Osteoblast (primary cell): ENCODE measurements at regions not wholly inside any gene's neighbourhood (a gene's known extent, or its start where the extent isn't known, plus 50 kb on each side); places are given as distances from the start of the nearest gene placed in this dataset.

Source experiments
- DNase-seq: peaks from one replicate; pipeline ENCODE4 v3.0.0; 2011; ENCODE audit warnings: low spot score, mixed read lengths; ENCODE audit not compliant: insufficient read length; ENCODE audit errors: missing footprints
- H2AFZ ChIP-seq: 2 replicates; pipeline ENCODE4 v1.6.0; 2011; ENCODE audit warnings: mild to moderate bottlenecking, low read length
- H3K27ac ChIP-seq: 2 replicates; pipeline ENCODE4 v1.5.1; 2011; ENCODE audit warnings: mild to moderate bottlenecking, low read depth, low read length, moderate library complexity
- H3K27me3 ChIP-seq: 2 replicates; pipeline ENCODE4 v1.6.0; 2012; ENCODE audit warnings: mild to moderate bottlenecking, control low read depth, inconsistent platforms, low read length, moderate library complexity; ENCODE audit not compliant: insufficient read depth
- H3K36me3 ChIP-seq: 2 replicates; pipeline ENCODE4 v1.5.1; 2011; ENCODE audit warnings: mild to moderate bottlenecking, low read length, control low read depth, moderate library complexity; ENCODE audit not compliant: insufficient read depth
- H3K4me1 ChIP-seq: 2 replicates; pipeline ENCODE4 v1.5.1; 2011; ENCODE audit warnings: mild to moderate bottlenecking, low read length, control low read depth, moderate library complexity; ENCODE audit not compliant: insufficient read depth
- H3K4me2 ChIP-seq: 2 replicates; pipeline ENCODE4 v1.6.0; 2011; ENCODE audit warnings: mild to moderate bottlenecking, low read length; ENCODE audit not compliant: insufficient read depth
- H3K4me3 ChIP-seq: fragments of 200-600 bp; sonication (generic); 3 replicates; pipeline ENCODE4 v1.5.1; 2012; ENCODE audit warnings: mild to moderate bottlenecking, low read length, inconsistent platforms; ENCODE audit not compliant: insufficient read depth
- H3K79me2 ChIP-seq: 2 replicates; pipeline ENCODE4 v1.6.0; 2012; ENCODE audit warnings: mild to moderate bottlenecking, low read length, control low read depth, inconsistent platforms; ENCODE audit not compliant: insufficient read depth
- H3K9me3 ChIP-seq: 2 replicates; pipeline ENCODE4 v1.5.1; 2011; ENCODE audit warnings: low read depth, low read length, control low read depth
- H4K20me1 ChIP-seq: 2 replicates; pipeline ENCODE4 v1.6.0; 2012; ENCODE audit warnings: mild to moderate bottlenecking, low read length, control low read depth; ENCODE audit not compliant: insufficient read depth
- TF ChIP-seq, protein P1 (sequence below): IDR thresholded peaks from 2 replicates; pipeline ENCODE4 v1.5.1; 2011; ENCODE audit warnings: mild to moderate bottlenecking, low read depth, low read length, moderate library complexity; ENCODE audit errors: extremely low read depth

DNA sequence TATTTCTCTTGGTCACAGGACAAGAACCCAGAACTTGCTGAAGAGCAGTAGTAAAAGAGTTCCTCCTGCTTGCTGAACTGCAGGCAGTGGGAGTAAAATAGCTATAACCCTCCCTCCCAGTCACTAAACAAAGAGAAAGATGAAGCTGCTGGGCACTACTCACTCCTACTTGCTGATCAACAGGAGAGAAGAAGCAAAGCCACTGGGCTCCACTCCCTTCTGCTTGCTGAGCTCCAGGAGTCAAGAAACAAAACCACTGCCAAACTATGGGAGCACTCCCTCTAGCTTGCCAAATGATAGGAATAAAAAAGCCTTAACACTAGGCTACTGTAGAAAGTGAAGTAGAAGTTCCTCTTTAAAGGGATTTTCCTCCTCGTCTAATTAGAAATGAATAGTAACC is 155.3 kb downstream of the RASSF9 start:
- no peak for DNase-seq
- H3K4me3 ChIP-seq = no peak overlapping the region
- TF ChIP-seq, protein P1, sequence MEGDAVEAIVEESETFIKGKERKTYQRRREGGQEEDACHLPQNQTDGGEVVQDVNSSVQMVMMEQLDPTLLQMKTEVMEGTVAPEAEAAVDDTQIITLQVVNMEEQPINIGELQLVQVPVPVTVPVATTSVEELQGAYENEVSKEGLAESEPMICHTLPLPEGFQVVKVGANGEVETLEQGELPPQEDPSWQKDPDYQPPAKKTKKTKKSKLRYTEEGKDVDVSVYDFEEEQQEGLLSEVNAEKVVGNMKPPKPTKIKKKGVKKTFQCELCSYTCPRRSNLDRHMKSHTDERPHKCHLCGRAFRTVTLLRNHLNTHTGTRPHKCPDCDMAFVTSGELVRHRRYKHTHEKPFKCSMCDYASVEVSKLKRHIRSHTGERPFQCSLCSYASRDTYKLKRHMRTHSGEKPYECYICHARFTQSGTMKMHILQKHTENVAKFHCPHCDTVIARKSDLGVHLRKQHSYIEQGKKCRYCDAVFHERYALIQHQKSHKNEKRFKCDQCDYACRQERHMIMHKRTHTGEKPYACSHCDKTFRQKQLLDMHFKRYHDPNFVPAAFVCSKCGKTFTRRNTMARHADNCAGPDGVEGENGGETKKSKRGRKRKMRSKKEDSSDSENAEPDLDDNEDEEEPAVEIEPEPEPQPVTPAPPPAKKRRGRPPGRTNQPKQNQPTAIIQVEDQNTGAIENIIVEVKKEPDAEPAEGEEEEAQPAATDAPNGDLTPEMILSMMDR = no peak
- H3K9me3 ChIP-seq = no peaks in the 10 kb centered on the region
- no peaks in the 10 kb centered on the region for H3K79me2 ChIP-seq
- no peaks in the 10 kb centered on the region for H4K20me1 ChIP-seq
- no peak overlapping the region for H3K4me2 ChIP-seq
- no peaks in the 10 kb centered on the region for H3K4me1 ChIP-seq
- H3K27me3 ChIP-seq = no peaks in the 10 kb centered on the region
- H3K36me3 ChIP-seq = no peaks in the 10 kb centered on the region
- no peak overlapping the region for H3K27ac ChIP-seq
- no peak overlapping the region for H2AFZ ChIP-seq

DNA sequence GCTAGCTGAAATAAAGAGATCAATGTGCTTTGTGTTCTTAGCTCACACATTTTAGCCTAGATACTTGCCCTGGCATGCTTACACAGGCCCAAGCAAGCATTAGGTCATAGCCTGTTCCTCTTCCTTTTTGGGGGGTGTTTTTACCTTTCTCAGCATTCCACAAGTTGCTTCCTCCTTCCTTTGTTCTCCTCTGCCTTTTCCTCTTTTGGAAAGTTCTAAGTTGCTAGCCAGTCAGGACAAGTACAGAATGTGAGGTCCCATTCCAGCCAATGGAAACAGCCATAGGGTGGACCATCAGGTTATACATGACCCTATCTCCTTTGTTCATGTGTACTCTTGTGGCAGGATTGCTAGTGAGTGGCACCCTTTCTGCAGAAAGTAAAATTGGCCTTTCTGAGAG is 154.9 kb downstream of the RASSF9 start:
- Histone ChIP-seq H3K79me2 (no peaks in the 10 kb centered on the region), H3K4me3 (no peak overlapping the region), H4K20me1 (no peaks in the 10 kb centered on the region), H3K36me3 (no peaks in the 10 kb centered on the region), H3K27me3 (no peaks in the 10 kb centered on the region), H3K27ac (no peak overlapping the region), H3K4me2 (no peak overlapping the region), H2AFZ (no peak overlapping the region), H3K4me1 (no peaks in the 10 kb centered on the region), H3K9me3 (no peaks in the 10 kb centered on the region)
- TF ChIP-seq, protein P1 = no peak
- DNase-seq = no peak

DNA sequence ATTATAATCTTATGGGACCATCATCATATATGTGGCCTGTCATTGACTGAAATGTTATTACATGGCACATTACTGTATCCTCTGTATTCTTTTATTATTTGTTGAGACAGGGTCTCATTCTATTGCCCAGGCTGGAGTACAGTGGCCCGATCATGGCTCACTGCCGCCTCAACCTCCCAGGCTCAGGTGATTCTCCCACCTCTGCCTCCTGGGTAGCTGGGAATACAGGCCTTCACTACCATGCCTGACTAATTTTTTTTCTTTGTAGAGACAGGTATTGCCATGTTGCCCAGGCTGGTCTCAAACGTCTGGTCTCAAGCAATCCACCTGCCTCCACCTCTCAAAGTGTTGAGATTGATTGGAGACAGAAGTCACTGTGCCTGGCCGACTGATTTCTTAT is 153.2 kb downstream of the RASSF9 start:
- Histone ChIP-seq H2AFZ (no peak overlapping the region), H3K27ac (no peak overlapping the region), H3K4me3 (no peak overlapping the region), H3K9me3 (no peaks in the 10 kb centered on the region), H3K4me1 (no peaks in the 10 kb centered on the region), H3K4me2 (no peak overlapping the region), H3K79me2 (no peaks in the 10 kb centered on the region), H3K27me3 (no peaks in the 10 kb centered on the region), H4K20me1 (no peaks in the 10 kb centered on the region), H3K36me3 (no peaks in the 10 kb centered on the region)
- TF ChIP-seq, protein P1 = no peak
- DNase-seq = no peak

DNA sequence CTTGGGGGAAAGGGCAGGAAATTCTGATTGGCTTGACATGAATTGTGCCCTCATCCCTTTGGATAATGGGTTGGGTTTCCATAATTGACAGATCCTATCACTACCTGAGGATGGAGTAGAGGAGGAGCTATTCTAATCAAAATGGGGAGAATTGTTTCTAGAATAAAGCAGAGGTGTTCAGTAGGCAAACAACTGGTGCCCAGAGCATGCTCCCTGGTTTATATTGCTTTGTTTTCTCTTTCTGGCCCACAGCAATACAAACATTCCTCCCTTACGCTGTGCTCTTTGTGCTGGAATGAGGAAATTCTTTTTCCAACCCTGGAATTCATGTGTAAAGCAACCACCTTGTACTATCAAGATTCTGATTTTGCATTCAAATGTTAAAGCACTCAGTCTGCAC is 147.4 kb downstream of the RASSF9 start:
- DNase-seq = no peak
- no peaks in the 10 kb centered on the region for H4K20me1 ChIP-seq

More for the DNA sequence above, 147.4 kb downstream of the RASSF9 start:
- Histone ChIP-seq H3K4me2 (no peak overlapping the region), H3K36me3 (no peaks in the 10 kb centered on the region), H3K4me1 (no peaks in the 10 kb centered on the region), H3K27me3 (no peaks in the 10 kb centered on the region), H3K4me3 (no peak overlapping the region), H2AFZ (no peak overlapping the region), H3K9me3 (no peaks in the 10 kb centered on the region), H3K27ac (no peak overlapping the region), H3K79me2 (no peaks in the 10 kb centered on the region)
- TF ChIP-seq, protein P1 = no peak
